Heart left ventricle (tissue), 16 donors: ENCODE measurements at regions not wholly inside any gene's neighbourhood (a gene's known extent, or its start where the extent isn't known, plus 50 kb on each side); places are given as distances from the start of the nearest gene placed in this dataset.
A peak's percentile ranks its signal among the peaks of the same experiment; 100 is the strongest.

Experiments used
- ATAC-seq, 4 donors: fragments of 200-7000 bp; cut with Tn5 transposase; one replicate each; pipeline ENCODE4 v1.9.1; 2020 to 2022; ENCODE audit warnings: moderate library complexity in 4 of 4, mild to moderate bottlenecking in 3 of 4, moderate number of reproducible peaks in 1 of 4
- DNase-seq, 5 donors: peaks; one replicate each; pipeline ENCODE4 v3.0.0-alpha.2; 2020
- H3K27ac ChIP-seq, 12 donors: fragments of 200-600 bp; sonication (generic) in 4 of 12; one replicate each; pipeline versions ENCODE4 v1.5.0 to v1.8.0; 2016 to 2022; ENCODE audit warnings: mild to moderate bottlenecking in 2 of 12
- H3K27me3 ChIP-seq, 9 donors: fragments of 200-600 bp; sonication (generic) in 2 of 9; one replicate each; pipeline versions ENCODE4 v1.5.1 to v1.8.0; 2016 to 2022; ENCODE audit warnings: mild to moderate bottlenecking in 3 of 9
- H3K36me3 ChIP-seq, 9 donors: fragments of 200-600 bp; sonication (generic) in 2 of 9; one replicate each; pipeline versions ENCODE4 v1.5.0 to v1.8.0; 2018 to 2022; ENCODE audit warnings: mild to moderate bottlenecking in 2 of 9
- H3K4me1 ChIP-seq, 12 donors: fragments of 200-600 bp; sonication (generic) in 4 of 12; one replicate each; pipeline versions ENCODE4 v1.5.0 to v1.8.0; 2016 to 2022; ENCODE audit warnings: mild to moderate bottlenecking in 3 of 12
- H3K4me3 ChIP-seq, 12 donors: fragments of 200-600 bp; sonication (generic) in 4 of 12; one replicate each; pipeline versions ENCODE4 v1.5.0 to v1.8.0; 2017 to 2022; ENCODE audit warnings: mild to moderate bottlenecking in 9 of 12, moderate library complexity in 4 of 12
- H3K9me3 ChIP-seq, 12 donors: fragments of 200-600 bp; sonication (generic) in 4 of 12; one replicate each; pipeline versions ENCODE4 v1.5.0 to v1.8.0; 2016 to 2022; ENCODE audit warnings: mild to moderate bottlenecking in 1 of 12
- CTCF ChIP-seq, 12 donors: fragments of 200-600 bp; sonication (generic) in 4 of 12; IDR thresholded peaks; one replicate each; pipeline versions ENCODE4 v1.5.0 to v1.8.0; 2018 to 2022; ENCODE audit warnings: antibody characterized with exemption in 12 of 12, mild to moderate bottlenecking in 5 of 12
- POLR2A ChIP-seq, 2 donors: fragments of 450-650 bp; IDR thresholded peaks; one replicate each; pipeline ENCODE4 v1.6.1; 2017; ENCODE audit warnings: antibody characterized with exemption in 2 of 2, mild to moderate bottlenecking in 2 of 2, moderate library complexity in 2 of 2
- WGBS, 4 donors: extraction: QIAGEN DNeasy Blood & Tissue Kit in 2 of 4; methylation state at CpG; one replicate each; pipeline versions ENCODE4 v1.1.5 to v1.1.7; 2013 to 2018; 5-methylcytosine and 5-hydroxymethylcytosine counted together
- intact Hi-C, 10 donors: fragments of 100-400 bp; cut with DNase I; formaldehyde crosslinking; loops; one replicate each; pipeline versions ENCODE4 v1.11.1 to v1.14.2; 2022
- donor health status: ischemic (EF 13 %, LVEDD 7.1; RV severe dilation, severe dysfunction).
- donor health status: healthy with polysubstance abuse.
- donor health status: DM: no; HTN: yes; CAD: no.
- donor health status: DM: no; HTN: no; CAD: no.
- donor health status: ischemic (EF 25% LVEDD 6.9; RV normal size, moderate dysfunction).
- donor health status: ischemic (EF 25% LVEDD 5.7; RV mildly dilated, moderate dysfunction).
- donor health status: healthy.
- donor health status: DM: yes; HTN: yes; CAD: no.
- donor health status: ischemic (EF 35%, LVEDD 5.7; RV mildly dilated, moderate dysfunction).
- donor health status: nonischemic (EF 11% LVEDD 7.7; RV severe dilation, severe dysfunction).
- donor health status: DM: yes; HTN: yes; CAD: no.
- donor health status: PGD.
- donor health status: ischemic (EF 29% LVEDD 5.4; RV normal size, mild dysfunction).
- donor health status: nonischemic (EF 23%, LVEDD 6.1; RV moderate dilation, normal function).

DNA sequence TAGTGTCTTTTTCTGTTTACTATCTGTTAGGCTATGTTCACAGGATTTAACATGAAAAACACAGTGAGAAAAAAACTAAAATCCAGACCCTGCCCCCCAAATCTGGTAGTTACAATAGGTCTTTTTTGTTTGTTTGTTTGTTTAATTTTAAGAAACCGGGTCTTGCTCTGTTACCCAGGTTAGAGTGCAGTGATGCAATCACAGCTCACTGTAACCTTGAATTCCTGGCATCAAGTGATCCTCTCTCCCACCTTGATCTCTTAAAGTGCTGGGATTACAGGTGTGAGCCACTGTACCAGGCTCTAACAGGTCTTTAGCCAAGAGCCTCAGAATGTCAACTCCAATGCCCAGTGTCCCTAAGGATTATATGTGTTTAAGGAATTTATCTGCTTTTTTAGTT lies 88.0 kb upstream of the GOLIM4 start:
- intact Hi-C loops = no loop called here
- Histone ChIP-seq H3K36me3 (no peaks in the 10 kb centered on the region), H3K9me3 (no peaks in the 10 kb centered on the region), H3K4me3 (no peak overlapping the region), H3K27me3 (no peaks in the 10 kb centered on the region), H3K4me1 (no peaks in the 10 kb centered on the region), H3K27ac (no peak overlapping the region)
- ATAC-seq (no peak), DNase-seq (no peak)
- no peak for TF ChIP-seq CTCF (IDR thresholded peaks at IDR 0.05)
- no peak for TF ChIP-seq POLR2A (IDR thresholded peaks at IDR 0.05)
- 56 to 74% (median 62%) methylated on average over 1 of the region's 1 CpG for WGBS, 4 donors

DNA sequence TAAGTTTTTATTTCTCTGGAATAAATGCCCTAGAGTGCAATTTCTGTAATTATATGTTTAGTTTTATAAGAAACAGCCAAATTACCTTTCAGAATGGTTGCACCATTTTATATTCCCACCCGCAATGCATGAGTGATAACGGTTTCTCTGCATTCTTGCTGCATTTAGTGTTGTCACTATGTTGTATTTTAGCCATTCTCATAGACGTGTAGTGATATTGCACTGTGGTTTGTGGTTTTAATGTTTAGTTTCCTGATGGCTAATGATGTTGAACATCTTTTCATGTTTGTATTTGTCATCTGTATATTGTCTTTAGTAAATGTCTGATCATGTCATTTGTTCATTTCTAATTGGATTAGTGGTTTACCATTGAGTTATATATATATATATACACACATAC lies 73.0 kb upstream of the GOLIM4 start:
- DNase-seq (no peak), ATAC-seq (no peak)
- Histone ChIP-seq H3K27me3 (no peaks in the 10 kb centered on the region), H3K36me3 (no peaks in the 10 kb centered on the region), H3K4me3 (no peak overlapping the region), H3K27ac (no peak overlapping the region), H3K4me1 (no peaks in the 10 kb centered on the region), H3K9me3 (no peaks in the 10 kb centered on the region)
- 74 to 84% (median 81%) methylated on average over 3 of the region's 3 CpGs for WGBS, 4 donors
- intact Hi-C loops = loop anchor here in 7 of 10 donors (5.0 to 10.0 kb wide), 5 partner anchors 74 to 331 kb away; partner anchors contain the start of gene GOLIM4 (in 3 of the 7)
- TF ChIP-seq CTCF (IDR thresholded peaks at IDR 0.05) = no peak
- no peak for TF ChIP-seq POLR2A (IDR thresholded peaks at IDR 0.05)

GRCh38 chr3:168165390-168166269 lies 69.9 kb upstream of the GOLIM4 start:
- Histone ChIP-seq H3K36me3 (no peaks in the 10 kb centered on the region), H3K4me3 (peak overlapping the region in 5 of 12 donors; percentile 11 to 26 (median 23))

More at GRCh38 chr3:168165390-168166269, 69.9 kb upstream of the GOLIM4 start:
- peak; percentile 48 to 83 (median 72) for ATAC-seq
- 11 to 20% (median 15%) methylated on average over 6 of the region's 6 CpGs for WGBS, 4 donors
- H3K27me3 ChIP-seq = no peaks in the 10 kb centered on the region
- DNase-seq = peak in 3 of 5 donors; percentile 41 to 66 (median 56)
- peak overlapping the region in 2 of 12 donors; percentile 28 to 46 for H3K27ac ChIP-seq
- intact Hi-C loops = loop anchor here (1.0 to 10.0 kb wide), 11 partner anchors 71 to 328 kb away; partner anchors contain the start of gene GOLIM4 (in 5 of the 10)
- TF ChIP-seq POLR2A (IDR thresholded peaks at IDR 0.05) (no peak), CTCF (IDR thresholded peaks at IDR 0.05) (peak; percentile 59 to 88 (median 80))
- no peaks in the 10 kb centered on the region for H3K9me3 ChIP-seq
- H3K4me1 ChIP-seq = peaks cover 0 to 4% (median 0%) of the 10 kb centered on the region in 12 donors
